IPS-15b (cell line): ENCODE measurements at regions not wholly inside any gene's neighbourhood (a gene's known extent, or its start where the extent isn't known, plus 50 kb on each side); places are given as distances from the start of the nearest gene placed in this dataset.

Experiments
- H3K27me3 ChIP-seq: one replicate; pipeline ENCODE4 v1.6.1; 2013; ENCODE audit warnings: low read length; ENCODE audit not compliant: control insufficient read depth, insufficient read depth
- H3K36me3 ChIP-seq: one replicate; pipeline ENCODE4 v1.6.1; 2013; ENCODE audit warnings: low read length; ENCODE audit not compliant: control insufficient read depth, insufficient read depth
- H3K4me1 ChIP-seq: one replicate; pipeline ENCODE4 v1.6.1; 2013; ENCODE audit warnings: mild to moderate bottlenecking, low read length; ENCODE audit not compliant: control insufficient read depth, insufficient read depth
- H3K4me3 ChIP-seq: one replicate; pipeline ENCODE4 v1.5.1; 2013; ENCODE audit warnings: low read depth, low read length
- H3K9ac ChIP-seq: one replicate; pipeline ENCODE4 v1.6.1; 2013; ENCODE audit warnings: low read depth, mild to moderate bottlenecking, low read length
- H3K9me3 ChIP-seq: one replicate; pipeline ENCODE4 v1.6.1; 2013; ENCODE audit warnings: mild to moderate bottlenecking, low read length; ENCODE audit not compliant: control insufficient read depth, insufficient read depth

DNA sequence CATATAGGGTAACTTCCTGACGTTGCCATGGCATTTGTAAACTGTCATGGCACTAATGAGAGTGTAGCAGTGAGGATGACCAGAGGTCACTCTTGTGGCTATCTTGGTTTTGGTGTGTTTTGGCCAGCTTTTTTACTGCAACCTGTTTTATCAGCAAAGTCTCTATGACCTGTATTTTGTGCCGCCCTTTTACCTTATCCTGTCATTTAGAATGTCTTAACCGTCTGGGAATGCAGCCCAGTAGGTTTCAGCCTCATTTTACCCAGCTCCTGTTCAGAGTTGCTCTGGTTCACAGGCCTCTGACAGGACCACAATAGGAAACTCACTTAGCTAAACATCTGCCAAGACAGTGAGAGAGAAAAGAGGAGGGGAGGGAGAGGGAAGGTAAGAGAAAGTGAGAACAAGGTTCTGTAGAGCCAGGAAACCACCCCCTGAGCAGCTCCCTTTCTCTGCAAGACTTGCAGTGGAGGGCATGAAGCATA lies 64.8 kb upstream of the PLEKHG3 start:
- no peak overlapping the region for H3K4me3 ChIP-seq
- no peaks in the 10 kb centered on the region for H3K9me3 ChIP-seq

DNA sequence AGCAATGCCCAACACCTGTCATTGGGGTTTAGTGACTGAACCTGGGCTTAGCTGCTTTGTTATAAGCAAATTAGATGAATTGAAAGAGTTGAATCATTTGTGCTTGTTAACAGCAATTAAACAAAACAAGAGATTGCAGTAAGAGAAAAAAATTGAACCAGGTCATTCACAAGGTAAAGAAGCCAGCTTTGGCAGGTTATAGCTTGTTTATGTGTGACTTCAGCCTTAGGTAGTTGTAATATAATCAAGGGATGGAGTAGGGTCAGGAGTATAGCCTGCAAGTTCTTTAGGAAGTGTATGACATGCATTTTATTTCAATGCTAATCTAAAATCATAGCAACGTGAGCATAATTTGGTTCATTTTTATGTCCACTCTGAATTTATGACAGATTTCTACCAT lies 63.4 kb upstream of the PLEKHG3 start:
- Histone ChIP-seq H3K9me3 (no peaks in the 10 kb centered on the region), H3K27me3 (no peaks in the 10 kb centered on the region), H3K4me1 (peaks cover 8% of the 10 kb centered on the region), H3K36me3 (no peaks in the 10 kb centered on the region), H3K4me3 (no peak overlapping the region), H3K9ac (no peak overlapping the region)

More for the DNA sequence above, 64.8 kb upstream of the PLEKHG3 start:
- no peaks in the 10 kb centered on the region for H3K27me3 ChIP-seq
- no peak overlapping the region for H3K9ac ChIP-seq
- H3K36me3 ChIP-seq = no peaks in the 10 kb centered on the region
- no peaks in the 10 kb centered on the region for H3K4me1 ChIP-seq

DNA sequence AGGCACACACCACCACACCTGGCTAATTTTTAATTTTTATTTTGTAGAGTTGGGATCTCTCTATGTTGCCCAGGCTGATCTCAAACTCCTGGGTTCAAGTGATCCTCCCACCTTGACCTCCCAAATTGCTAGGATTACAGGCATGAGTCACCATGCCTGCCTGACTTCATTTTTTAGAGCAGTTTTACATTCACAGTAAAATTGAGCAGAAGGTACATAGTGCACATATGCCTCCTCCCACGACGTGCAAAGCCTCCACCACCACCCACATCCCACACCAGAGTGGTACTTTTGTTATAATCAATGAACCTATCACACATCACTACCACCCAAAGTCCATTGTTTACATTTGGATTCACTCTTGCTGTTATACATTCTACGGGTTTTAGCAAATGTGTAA lies 62.5 kb upstream of the PLEKHG3 start:
- Histone ChIP-seq H3K4me3 (no peak overlapping the region), H3K27me3 (no peaks in the 10 kb centered on the region), H3K9me3 (no peaks in the 10 kb centered on the region), H3K36me3 (no peaks in the 10 kb centered on the region), H3K9ac (no peak overlapping the region), H3K4me1 (peaks cover 12% of the 10 kb centered on the region)

DNA sequence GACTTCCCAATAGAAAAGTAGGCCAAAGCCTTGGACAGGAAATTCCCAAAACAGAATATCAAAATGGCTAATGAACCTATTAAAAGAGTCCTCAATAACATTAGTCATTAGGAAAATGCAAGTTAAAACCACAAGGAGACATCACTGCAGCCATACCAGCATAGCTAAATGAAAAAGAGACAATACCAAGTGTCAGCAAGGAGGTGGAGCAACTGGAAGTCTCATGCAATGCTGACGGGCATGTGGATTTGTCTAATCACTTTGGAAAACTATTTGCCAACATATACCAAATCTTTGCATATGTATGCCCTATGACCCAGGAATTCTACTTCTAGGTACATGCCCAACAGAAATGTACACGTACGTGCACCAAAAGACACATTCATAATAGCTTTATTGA lies 60.5 kb upstream of the PLEKHG3 start:
- Histone ChIP-seq H3K27me3 (no peaks in the 10 kb centered on the region), H3K36me3 (no peaks in the 10 kb centered on the region), H3K9ac (no peak overlapping the region), H3K4me1 (peaks cover 12% of the 10 kb centered on the region), H3K9me3 (no peaks in the 10 kb centered on the region), H3K4me3 (no peak overlapping the region)

DNA sequence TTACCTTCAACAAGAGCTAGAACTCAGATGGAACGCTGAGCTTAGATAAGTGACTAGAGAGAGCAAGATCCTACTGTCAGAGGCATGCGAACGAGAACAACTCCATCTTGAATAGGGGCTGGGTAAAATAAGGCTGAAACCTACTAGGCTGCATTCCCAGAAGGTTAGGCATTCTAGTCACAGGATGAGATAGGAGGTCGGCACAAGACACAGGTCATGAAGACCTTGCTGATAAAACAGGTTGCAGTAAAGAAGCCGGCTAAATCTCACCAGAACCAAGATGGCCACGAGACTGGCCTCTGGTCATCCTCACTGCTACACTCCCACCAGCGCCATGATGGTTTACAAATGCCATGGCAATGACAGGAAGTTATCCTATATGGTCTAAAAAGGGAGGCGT lies 59.6 kb upstream of the PLEKHG3 start:
- no peak overlapping the region for H3K9ac ChIP-seq
- H3K27me3 ChIP-seq = no peaks in the 10 kb centered on the region
- H3K9me3 ChIP-seq = no peaks in the 10 kb centered on the region
- H3K4me3 ChIP-seq = no peak overlapping the region
- H3K4me1 ChIP-seq = peaks cover 12% of the 10 kb centered on the region
- H3K36me3 ChIP-seq = no peaks in the 10 kb centered on the region

DNA sequence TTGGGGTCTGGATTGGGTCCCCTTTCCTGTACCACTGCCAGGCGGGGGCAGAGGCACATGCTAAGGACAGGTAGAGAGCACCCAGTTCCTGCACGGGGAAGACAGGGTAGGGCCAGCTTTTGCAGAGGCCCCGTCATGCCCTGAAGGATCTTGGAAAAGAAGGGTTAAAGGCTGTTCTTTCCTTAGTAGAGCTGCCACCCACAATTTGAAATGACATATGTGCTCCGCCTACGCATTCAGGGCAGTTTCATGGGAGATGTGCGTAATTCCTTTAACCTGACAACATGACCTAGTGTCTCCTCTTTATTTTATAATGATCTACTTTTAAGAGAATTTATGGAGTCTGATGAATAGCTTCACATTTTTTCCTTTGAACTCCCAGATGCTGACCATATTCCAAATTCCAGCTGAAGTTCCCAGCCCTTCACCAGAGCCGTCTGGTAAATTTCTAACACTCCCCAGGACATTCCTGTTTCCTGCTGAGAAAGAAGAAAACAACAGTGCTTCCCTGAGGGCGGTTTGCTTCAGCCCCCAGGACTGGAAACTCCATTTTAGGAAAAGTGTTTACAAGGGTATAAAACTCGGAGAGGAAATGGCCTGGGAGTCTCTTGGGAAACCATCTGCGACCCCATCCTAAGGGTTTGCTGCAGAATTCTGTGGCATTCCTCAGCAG lies 58.9 kb upstream of the PLEKHG3 start:
- H3K27me3 ChIP-seq = no peaks in the 10 kb centered on the region
- H3K9me3 ChIP-seq = no peaks in the 10 kb centered on the region
- H3K9ac ChIP-seq = peak overlapping the region; percentile 13
- peaks cover 12% of the 10 kb centered on the region for H3K4me1 ChIP-seq
- no peaks in the 10 kb centered on the region for H3K36me3 ChIP-seq
- no peak overlapping the region for H3K4me3 ChIP-seq

DNA sequence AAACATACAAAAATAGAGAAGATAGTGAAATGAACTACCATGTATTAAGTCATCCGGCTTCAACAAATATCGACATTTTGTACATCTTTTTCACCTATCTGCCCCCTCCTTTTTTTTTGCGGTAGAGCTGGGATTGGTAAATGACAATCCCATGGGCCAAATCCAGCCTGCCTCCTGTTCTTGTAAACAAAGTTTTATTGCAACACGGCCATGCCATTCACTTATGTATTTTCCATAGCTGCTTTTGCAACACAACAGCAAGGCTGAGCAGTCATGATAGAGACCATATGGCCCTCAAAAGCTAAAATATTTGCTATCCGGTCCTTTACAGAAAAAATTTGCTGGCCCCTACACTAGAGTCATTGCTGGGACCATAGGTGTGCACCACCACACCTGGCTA lies 58.1 kb upstream of the PLEKHG3 start:
- Histone ChIP-seq H3K36me3 (no peaks in the 10 kb centered on the region), H3K27me3 (no peaks in the 10 kb centered on the region), H3K9ac (no peak overlapping the region), H3K4me3 (no peak overlapping the region), H3K4me1 (peaks cover 12% of the 10 kb centered on the region), H3K9me3 (no peaks in the 10 kb centered on the region)

DNA sequence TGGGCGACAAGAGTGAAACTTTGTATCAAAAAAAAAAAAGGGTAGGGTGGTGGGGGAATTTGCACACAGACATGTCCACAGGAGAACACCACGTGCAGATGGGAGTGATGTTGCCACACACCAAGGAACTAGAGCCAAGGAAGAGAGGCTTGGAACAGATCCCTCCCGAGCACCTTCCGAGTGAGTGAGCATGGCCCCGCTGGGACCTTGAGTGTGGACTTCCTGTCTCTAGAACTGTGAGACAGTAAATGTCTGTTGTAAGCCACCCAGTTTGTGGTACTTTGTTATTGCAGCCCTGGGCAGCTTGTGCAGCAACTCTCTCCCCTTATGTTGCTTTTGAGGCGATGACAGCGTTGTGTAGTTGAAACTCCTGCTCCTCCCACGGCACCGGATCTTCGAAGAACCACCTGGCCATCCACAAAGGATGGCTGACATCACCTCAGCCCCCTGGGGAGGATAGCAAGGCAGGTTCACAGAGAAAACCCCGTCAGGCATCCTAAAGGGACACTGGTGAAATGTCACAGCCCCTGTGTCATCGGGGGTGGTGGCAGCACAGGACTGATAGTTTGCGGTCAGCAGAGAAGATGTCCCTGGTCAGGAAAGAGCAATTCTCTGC lies 54.7 kb upstream of the PLEKHG3 start:
- H3K36me3 ChIP-seq = no peaks in the 10 kb centered on the region
- H3K9me3 ChIP-seq = no peaks in the 10 kb centered on the region
- H3K4me3 ChIP-seq = no peak overlapping the region
- H3K9ac ChIP-seq = no peak overlapping the region
- peaks cover 12% of the 10 kb centered on the region for H3K4me1 ChIP-seq
- H3K27me3 ChIP-seq = no peaks in the 10 kb centered on the region

DNA sequence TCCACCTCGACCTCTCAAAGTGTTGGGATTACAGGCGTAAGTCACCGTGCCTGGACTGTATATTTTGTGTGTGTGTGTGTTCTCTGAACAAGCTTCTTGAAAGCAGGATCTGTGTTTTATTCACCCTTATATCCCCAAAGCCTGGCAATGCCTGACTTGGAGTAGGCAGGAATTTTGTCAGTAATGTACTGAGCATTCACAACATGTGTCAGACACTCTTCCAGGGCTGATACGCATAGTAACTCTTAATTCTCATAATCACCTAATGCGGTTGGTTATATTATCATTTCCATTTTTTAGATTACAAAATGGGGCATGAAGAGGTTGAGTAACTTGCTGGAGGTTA lies 50.4 kb upstream of the PLEKHG3 start:
- no peaks in the 10 kb centered on the region for H3K27me3 ChIP-seq
- no peaks in the 10 kb centered on the region for H3K4me1 ChIP-seq
- no peaks in the 10 kb centered on the region for H3K9me3 ChIP-seq
- H3K9ac ChIP-seq = no peak overlapping the region
- H3K4me3 ChIP-seq = no peak overlapping the region
- H3K36me3 ChIP-seq = no peaks in the 10 kb centered on the region

DNA sequence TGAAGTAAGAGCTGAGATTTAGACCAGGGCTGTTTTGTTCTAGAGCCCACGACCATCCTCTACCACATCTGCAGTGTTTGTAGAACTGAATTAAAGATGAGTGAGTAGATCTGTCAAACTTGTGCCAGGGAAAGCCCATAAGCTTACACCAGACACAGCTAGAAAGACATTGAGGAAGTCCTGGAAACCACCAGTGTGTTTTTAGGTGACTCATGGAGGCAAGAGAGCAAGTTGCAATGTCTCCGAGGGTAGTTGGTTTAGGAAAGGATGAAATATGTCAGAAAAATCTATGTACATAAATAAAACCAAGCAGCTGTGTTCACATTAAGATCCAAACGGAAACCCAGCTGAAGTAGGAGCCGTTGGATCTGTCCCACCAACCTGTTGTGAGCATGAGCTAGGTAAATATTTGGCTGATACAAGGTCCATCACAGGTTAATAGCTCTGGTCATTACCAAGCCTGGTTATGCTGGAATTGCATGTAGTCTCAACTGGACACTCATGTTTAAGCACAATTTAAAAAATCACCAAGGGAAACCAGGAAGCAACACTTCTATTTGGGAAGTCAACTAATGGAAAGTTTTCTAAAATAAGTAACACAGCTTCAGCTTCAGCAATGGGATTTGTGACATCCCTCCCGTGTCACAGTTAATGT lies 49.9 kb upstream of the PLEKHG3 start:
- Histone ChIP-seq H3K4me1 (no peaks in the 10 kb centered on the region), H3K4me3 (no peak overlapping the region), H3K36me3 (no peaks in the 10 kb centered on the region), H3K9me3 (no peaks in the 10 kb centered on the region), H3K9ac (no peak overlapping the region), H3K27me3 (no peaks in the 10 kb centered on the region)
